Activated T-cell treated with anti-CD3 and anti-CD28 coated beads for 48 hours (primary cell): ENCODE measurements at regions not wholly inside any gene's neighbourhood (a gene's known extent, or its start where the extent isn't known, plus 50 kb on each side); places are given as distances from the start of the nearest gene placed in this dataset.

Experiments
- DNase-seq: peaks from one replicate; pipeline ENCODE4 v3.0.0-alpha.2; 2020; ENCODE audit warnings: low read depth

DNA sequence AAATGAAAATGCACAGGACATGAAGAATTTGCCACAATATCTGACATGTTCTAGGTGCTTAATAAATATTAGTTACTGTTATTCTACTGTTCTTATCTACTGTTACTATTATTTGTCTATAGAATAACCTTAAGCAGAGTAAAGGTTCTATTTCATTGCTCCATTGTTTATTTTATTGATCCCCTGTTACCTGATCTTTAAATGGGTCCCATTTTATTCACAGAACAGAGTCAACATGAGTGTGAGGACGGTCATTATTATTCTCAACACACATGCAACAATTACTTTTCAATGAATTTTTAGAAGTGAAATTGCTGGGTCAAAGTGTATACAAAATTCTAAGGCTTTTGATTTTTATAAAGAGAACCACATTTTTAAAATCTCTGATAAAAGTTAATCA is 186.9 kb downstream of the AHR start:
- DNase-seq = no peak

DNA sequence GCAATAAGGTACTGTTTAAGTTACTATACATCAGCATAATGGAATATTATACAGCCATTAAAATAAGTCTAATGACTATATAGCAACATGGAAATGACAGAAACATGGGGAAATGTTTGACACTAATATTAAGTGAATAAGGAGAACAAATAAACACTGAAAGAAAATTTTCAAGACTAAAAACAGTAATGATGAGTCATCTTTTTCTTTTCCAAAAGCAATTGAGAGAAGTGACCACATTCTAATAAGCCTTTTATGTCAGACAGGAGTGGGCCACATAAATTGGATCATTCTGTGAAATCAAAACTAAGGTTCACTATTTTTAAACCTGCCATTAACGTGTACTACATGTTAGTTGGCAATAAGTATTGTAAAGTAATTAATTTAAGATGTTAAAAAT is 187.5 kb downstream of the AHR start:
- DNase-seq = no peak

GRCh38 chr7:17486835-17487234 is 188.4 kb downstream of the AHR start:
- no peak for DNase-seq

DNA sequence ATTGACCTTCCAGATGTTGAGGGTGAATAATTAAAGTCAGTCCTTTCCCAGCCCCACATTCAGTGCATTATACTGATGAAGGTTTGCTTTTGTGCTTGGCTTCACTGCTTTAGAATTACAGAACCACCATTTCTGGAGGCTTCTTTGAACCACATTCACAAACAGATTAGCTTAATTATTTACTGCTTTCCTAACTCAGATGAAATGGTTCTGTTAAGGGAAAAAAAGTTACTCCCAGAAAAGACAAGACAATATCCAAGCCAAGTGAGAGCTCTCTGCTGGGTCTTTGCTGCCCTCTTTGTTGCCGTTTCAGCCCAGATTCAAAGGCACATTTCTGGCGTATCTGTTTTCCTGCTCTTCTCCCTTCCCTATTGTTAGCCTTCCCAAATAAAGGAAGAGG is 188.9 kb downstream of the AHR start:
- DNase-seq = no peak

DNA sequence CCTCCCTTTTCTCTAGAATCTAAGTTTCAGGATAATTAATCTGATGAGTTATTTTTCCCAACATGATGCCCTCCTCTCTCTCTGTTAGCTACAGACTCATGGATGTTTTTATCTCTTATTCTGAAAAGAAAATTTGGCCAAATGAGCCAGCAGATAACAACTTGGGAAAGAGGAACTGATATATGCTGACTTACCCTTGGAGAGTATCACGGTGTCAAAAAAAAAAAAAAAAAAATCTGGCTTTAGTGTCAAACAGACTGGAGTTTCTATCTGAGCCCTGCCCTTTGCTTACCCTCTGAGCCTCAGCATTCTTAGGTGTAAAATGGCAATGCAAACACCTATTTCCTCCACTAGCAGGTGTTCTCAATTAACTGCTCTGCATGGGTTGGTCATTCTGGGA is 190.4 kb downstream of the AHR start:
- DNase-seq = no peak

GRCh38 chr7:17489961-17490360 is 191.5 kb downstream of the AHR start:
- no peak for DNase-seq

- DNase-seq = no peak
These were observed 192.4 kb downstream of the AHR start for GRCh38 chr7:17490825-17491224.

DNA sequence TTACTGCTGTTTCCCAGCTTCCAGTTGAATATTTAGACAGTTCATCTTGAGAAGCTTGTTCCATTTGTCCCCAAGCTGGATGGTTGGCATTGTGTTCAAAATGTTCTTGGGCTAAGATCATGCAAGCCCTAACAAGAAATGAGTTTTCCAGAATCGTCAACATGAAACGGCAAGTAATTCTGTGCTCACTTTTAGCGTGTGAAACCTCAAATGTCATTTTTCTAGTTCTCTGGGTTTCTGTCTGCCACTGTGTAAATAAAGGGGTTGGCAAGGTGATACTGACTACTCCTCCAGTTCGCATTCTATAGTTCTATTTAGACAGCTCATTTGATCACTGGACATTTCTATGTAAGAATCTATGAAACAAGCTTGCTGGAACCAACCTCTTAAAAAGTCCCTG is 194.0 kb downstream of the AHR start:
- DNase-seq = no peak

GRCh38 chr7:17493446-17493845 is 195.0 kb downstream of the AHR start:
- no peak for DNase-seq

DNA sequence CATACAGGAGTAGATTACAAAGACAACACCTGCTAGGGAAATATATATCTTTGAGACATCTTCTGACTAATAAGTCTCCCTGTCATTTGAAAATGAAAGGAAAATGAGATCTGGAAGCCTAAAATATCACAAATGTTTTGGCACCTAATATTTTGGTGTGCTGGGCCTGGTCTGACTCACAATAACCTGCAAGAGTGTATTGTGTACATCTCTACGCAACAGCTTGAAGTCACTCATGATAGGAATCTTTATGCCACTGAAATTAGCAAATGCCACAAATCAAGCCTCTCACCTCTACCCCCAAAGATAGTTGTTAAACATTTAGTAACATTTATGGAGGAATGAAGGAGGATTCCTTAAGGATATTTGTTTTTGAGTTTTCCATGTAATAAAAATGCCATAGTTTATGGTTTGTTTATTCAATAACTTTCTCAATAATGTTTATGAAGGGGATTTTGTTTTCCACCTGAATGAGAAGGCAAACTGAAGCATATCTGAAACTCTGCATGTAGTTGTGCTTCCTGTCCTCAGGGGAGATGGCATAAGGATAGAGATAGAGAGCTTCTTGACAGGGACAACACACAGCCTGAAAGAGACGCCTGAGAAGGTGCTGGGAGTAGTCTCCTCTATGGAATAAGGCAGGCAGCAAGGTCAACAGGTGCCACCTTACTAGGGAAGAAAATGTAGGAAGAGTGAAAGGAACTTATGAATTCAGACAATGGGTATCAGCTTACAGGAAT is 197.4 kb downstream of the AHR start:
- DNase-seq = no peak

GRCh38 chr7:17497136-17497535 is 198.7 kb downstream of the AHR start:
- no peak for DNase-seq

DNA sequence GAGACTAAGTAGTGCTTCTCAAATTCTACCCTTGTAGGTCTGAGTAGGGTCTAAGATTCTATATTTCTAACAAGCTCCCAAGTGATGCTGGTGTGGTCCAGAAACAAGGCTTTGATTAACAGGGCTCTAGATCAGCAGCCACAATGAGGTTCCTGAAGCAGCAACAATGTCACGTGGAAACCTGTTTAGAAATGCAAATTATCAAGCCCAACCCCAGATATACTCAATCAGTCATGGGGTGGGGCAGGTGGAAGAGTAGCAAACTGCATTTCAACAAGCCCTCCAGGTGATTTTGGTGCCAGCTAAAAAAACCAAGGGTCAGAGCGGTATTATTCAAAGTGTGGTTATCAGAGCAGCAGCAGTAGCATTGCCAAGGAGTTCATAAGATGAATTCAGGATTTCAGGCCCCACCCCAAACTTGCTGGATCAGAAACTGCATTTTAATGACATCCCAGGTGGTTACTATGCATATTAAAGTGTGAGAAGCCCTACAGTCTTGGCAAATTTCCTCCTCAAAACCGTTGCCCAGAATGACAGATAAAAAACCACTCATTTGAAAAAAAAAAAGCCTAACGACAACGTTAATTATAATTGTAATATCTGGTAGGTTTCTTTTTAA is 199.2 kb downstream of the AHR start:
- DNase-seq = no peak

GRCh38 chr7:17498230-17498629 is 199.8 kb downstream of the AHR start:
- no peak for DNase-seq

- DNase-seq = no peak
These were observed 202.3 kb downstream of the AHR start for GRCh38 chr7:17500736-17501135.

DNA sequence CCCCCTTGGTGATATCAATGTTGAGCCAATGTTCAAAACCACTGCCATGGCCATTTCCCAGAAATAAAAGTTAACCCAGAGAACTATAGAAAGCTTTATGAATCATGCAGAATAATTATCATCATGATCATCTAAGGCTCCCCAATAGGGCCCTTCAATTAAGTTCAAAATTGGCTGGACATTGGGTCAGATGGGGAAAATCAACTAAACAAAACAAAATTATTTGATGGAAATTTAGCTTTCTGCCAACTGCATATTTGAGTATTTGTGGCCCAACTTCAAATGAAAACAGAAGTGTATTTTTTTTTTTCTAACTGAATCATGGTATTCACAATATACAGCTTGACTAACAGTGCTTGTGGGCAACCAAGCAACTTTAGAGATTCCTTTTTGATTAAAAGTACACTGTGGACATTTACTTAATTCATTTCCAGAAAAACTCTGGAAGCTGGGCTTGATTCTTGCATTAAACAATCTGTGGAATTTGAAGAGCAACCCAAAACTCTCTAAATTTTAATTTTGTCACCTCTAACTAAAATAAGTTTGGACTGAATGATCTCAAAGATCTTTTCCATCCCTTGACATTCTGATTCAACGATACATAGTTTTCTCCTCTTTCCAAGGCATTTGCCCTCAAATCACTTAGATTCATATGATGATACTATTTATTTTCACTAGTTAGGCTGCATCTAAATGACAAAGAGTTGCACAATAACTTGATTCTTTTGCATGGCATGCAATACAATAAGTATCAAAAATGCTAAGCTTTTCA is 203.2 kb downstream of the AHR start:
- no peak for DNase-seq

GRCh38 chr7:17502213-17503060 is 204.0 kb downstream of the AHR start:
- no peak for DNase-seq

- no peak for DNase-seq
These were observed 207.6 kb downstream of the AHR start for GRCh38 chr7:17506095-17506494.

- DNase-seq = no peak
These were observed 208.1 kb downstream of the AHR start for GRCh38 chr7:17506596-17506995.

- no peak for DNase-seq
These were observed 209.3 kb downstream of the AHR start for GRCh38 chr7:17507717-17508116.

DNA sequence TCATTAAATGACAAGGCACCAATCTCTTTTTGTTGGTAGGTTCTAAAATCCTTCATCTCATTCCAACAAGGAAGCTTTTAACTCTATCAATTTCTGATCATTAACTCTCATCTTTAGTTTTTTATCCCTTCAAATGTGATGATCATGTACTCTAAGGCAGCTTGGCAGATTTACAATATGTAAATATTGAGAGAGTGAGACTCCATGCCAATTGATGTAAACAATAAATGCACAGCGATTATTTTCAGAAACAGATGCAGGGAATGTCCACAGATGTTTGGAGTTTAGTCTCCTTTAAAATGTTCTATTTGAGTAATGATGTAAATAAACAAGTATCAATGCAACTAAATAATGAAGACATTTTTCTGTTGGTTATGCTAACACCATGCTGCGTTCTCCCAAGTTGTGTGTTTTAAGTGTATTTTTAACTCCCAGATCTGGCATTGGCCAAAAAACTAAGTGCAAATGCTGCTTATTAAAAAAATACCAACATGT is 213.8 kb downstream of the AHR start:
- DNase-seq = no peak

DNA sequence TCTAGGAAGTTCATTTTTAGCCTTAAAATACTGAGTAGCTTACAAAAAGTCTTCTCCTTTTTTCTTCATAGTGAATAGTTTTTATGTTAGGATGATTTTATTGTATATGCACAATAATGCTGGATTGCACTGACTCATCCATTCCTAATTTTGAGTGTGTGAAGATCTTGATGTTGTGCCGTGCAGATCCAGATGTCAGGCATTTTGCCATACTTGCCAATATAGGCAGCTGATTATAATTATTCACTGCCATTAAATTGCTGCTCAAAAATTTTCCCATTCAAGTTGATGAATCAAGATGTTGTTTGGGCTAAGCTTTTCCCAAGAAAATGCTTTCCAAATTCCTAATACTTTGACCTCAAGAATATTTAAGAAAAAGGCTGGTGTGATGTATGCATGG is 218.3 kb downstream of the AHR start:
- no peak for DNase-seq

DNA sequence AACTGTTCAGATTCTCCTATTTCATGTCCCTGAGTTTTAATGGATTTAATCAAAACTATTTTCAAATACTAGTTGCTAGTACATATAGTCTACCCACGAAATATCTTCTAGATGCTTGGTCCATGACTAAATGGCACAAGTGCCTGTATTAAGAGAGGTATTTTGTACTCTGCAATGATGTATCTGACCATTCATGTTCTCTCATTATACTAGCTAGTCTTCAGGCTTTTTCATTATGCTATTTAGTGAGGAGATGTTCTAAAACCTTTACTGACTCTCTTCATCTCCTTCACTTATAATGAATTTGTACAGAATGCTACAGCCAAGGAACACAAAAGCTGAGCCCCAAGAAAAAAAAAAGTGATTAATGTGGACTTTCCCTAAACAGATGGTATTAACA is 222.5 kb downstream of the AHR start:
- no peak for DNase-seq
